Epithelial cell of prostate (primary cell): ENCODE measurements at regions not wholly inside any gene's neighbourhood (a gene's known extent, or its start where the extent isn't known, plus 50 kb on each side); places are given as distances from the start of the nearest gene placed in this dataset.

Experiments used
- DNase-seq: peaks from one replicate; pipeline ENCODE4 v3.0.0-alpha.2; 2011; ENCODE audit warnings: low read depth, low spot score
- H3K27ac ChIP-seq: fragments of 450-650 bp; 2 replicates; pipeline ENCODE4 v1.5.1; 2017; ENCODE audit warnings: mild to moderate bottlenecking

GRCh38 chr2:14321357-14321756, 311.2 kb upstream of the LRATD1 start:
- no peak overlapping the region for H3K27ac ChIP-seq
- DNase-seq = no peak

GRCh38 chr2:14322306-14322705, 310.2 kb upstream of the LRATD1 start:
- no peak overlapping the region for H3K27ac ChIP-seq
- no peak for DNase-seq

- no peak overlapping the region for H3K27ac ChIP-seq
- no peak for DNase-seq
Observed at GRCh38 chr2:14324308-14324707, 308.2 kb upstream of the LRATD1 start.

GRCh38 chr2:14330884-14331283, 301.6 kb upstream of the LRATD1 start:
- DNase-seq = no peak
- H3K27ac ChIP-seq = no peak overlapping the region

- no peak overlapping the region for H3K27ac ChIP-seq
- DNase-seq = no peak
Observed at GRCh38 chr2:14336759-14337382, 295.6 kb upstream of the LRATD1 start.

GRCh38 chr2:14340703-14341102, 291.8 kb upstream of the LRATD1 start:
- H3K27ac ChIP-seq = no peak overlapping the region
- no peak for DNase-seq

- H3K27ac ChIP-seq = no peak overlapping the region
- DNase-seq = no peak
Observed at GRCh38 chr2:14342313-14342712, 290.2 kb upstream of the LRATD1 start.

GRCh38 chr2:14344355-14344754, 288.2 kb upstream of the LRATD1 start:
- no peak overlapping the region for H3K27ac ChIP-seq
- DNase-seq = no peak

- DNase-seq = no peak
Observed at GRCh38 chr2:14348247-14348646, 284.3 kb upstream of the LRATD1 start.

GRCh38 chr2:14350856-14351255, 281.7 kb upstream of the LRATD1 start:
- no peak overlapping the region for H3K27ac ChIP-seq
- DNase-seq = no peak

More at GRCh38 chr2:14348247-14348646, 284.3 kb upstream of the LRATD1 start:
- no peak overlapping the region for H3K27ac ChIP-seq

- H3K27ac ChIP-seq = no peak overlapping the region
- DNase-seq = no peak
Observed at GRCh38 chr2:14352067-14352466, 280.4 kb upstream of the LRATD1 start.

- H3K27ac ChIP-seq = no peak overlapping the region
- DNase-seq = no peak
Observed at GRCh38 chr2:14354231-14354630, 278.3 kb upstream of the LRATD1 start.

- H3K27ac ChIP-seq = no peak overlapping the region
- no peak for DNase-seq
Observed at GRCh38 chr2:14355102-14355501, 277.4 kb upstream of the LRATD1 start.

GRCh38 chr2:14358339-14358738, 274.2 kb upstream of the LRATD1 start:
- no peak for DNase-seq
- H3K27ac ChIP-seq = no peak overlapping the region

- H3K27ac ChIP-seq = no peak overlapping the region
- DNase-seq = no peak
Observed at GRCh38 chr2:14358774-14359173, 273.7 kb upstream of the LRATD1 start.

GRCh38 chr2:14363137-14363536, 269.4 kb upstream of the LRATD1 start:
- no peak for DNase-seq
- no peak overlapping the region for H3K27ac ChIP-seq

- no peak for DNase-seq
- H3K27ac ChIP-seq = no peak overlapping the region
Observed at GRCh38 chr2:14363976-14364375, 268.5 kb upstream of the LRATD1 start.

- no peak for DNase-seq
- H3K27ac ChIP-seq = no peak overlapping the region
Observed at GRCh38 chr2:14364471-14364870, 268.0 kb upstream of the LRATD1 start.

GRCh38 chr2:14385043-14385442, 247.5 kb upstream of the LRATD1 start:
- DNase-seq = no peak
- H3K27ac ChIP-seq = no peak overlapping the region

- no peak overlapping the region for H3K27ac ChIP-seq
- DNase-seq = no peak
Observed at GRCh38 chr2:14387332-14387731, 245.2 kb upstream of the LRATD1 start.

- no peak overlapping the region for H3K27ac ChIP-seq
- DNase-seq = no peak
Observed at GRCh38 chr2:14388724-14389123, 243.8 kb upstream of the LRATD1 start.

GRCh38 chr2:14396533-14397083, 235.9 kb upstream of the LRATD1 start:
- DNase-seq = no peak
- H3K27ac ChIP-seq = no peak overlapping the region
